WTC11 (cell line): ENCODE measurements at regions not wholly inside any gene's neighbourhood (a gene's known extent, or its start where the extent isn't known, plus 50 kb on each side); places are given as distances from the start of the nearest gene placed in this dataset.

Source experiments
- ATAC-seq: fragments of 200-7000 bp; cut with Tn5 transposase; 2 replicates; pipeline ENCODE4 v1.10.0; 2021; ENCODE audit warnings: mild to moderate bottlenecking, moderate library complexity
- CTCF ChIA-PET: fragments of 300-600 bp; sonication (Branson Sonifier 250); formaldehyde crosslinking; loops from one replicate; lab custom pipeline; 2021; ENCODE audit warnings: antibody characterized with exemption; lab: Charles Lee
- POLR2A ChIA-PET: fragments of 350-600 bp; sonication (Branson Sonifier 250); formaldehyde crosslinking; loops from one replicate; lab custom pipeline; 2021; ENCODE audit warnings: antibody characterized with exemption; lab: Charles Lee
- DNase-seq: peaks from one replicate; pipeline ENCODE4 v3.0.0; 2021; ENCODE audit warnings: low spot score
- H3K27ac Mint-ChIP-seq: 2 replicates; pipeline ENCODE4 v1.8.0; 2021; ENCODE audit warnings: mixed read lengths
- H3K27me3 Mint-ChIP-seq: 2 replicates; pipeline ENCODE4 v1.8.0; 2021; ENCODE audit warnings: low read depth, mild to moderate bottlenecking, moderate library complexity, mixed read lengths
- H3K36me3 Mint-ChIP-seq: 2 replicates; pipeline ENCODE4 v1.8.0; 2021; ENCODE audit warnings: mixed read lengths
- H3K4me1 Mint-ChIP-seq: 2 replicates; pipeline ENCODE4 v1.8.0; 2022; ENCODE audit warnings: mixed read lengths
- H3K4me3 Mint-ChIP-seq: 2 replicates; pipeline ENCODE4 v1.8.0; 2021; ENCODE audit warnings: mild to moderate bottlenecking, moderate library complexity, mixed read lengths
- H3K9me3 Mint-ChIP-seq: 2 replicates; pipeline ENCODE4 v1.8.0; 2021; ENCODE audit warnings: mixed read lengths
- CREB1 ChIP-seq: sonication (generic); formaldehyde crosslinking; IDR thresholded peaks from 2 replicates; pipeline ENCODE4 v1.8.0; 2023; ENCODE audit warnings: mild to moderate bottlenecking, missing genetic modification reagents
- FOXJ3 ChIP-seq: sonication (generic); formaldehyde crosslinking; IDR thresholded peaks from 2 replicates; pipeline ENCODE4 v1.9.0; 2021; ENCODE audit warnings: missing genetic modification reagents, mild to moderate bottlenecking, borderline replicate concordance
- FOXP4 ChIP-seq: sonication (generic); formaldehyde crosslinking; IDR thresholded peaks from 2 replicates; pipeline ENCODE4 v1.8.0; 2022; ENCODE audit warnings: mild to moderate bottlenecking, missing genetic modification reagents
- GABPB1 ChIP-seq: sonication (generic); formaldehyde crosslinking; IDR thresholded peaks from 2 replicates; pipeline ENCODE4 v1.8.1; 2023; ENCODE audit warnings: mild to moderate bottlenecking, missing genetic modification reagents
- GTF2I ChIP-seq: fragments of 250-450 bp; sonication (Bioruptor Pico); conservative IDR thresholded peaks from 2 replicates; pipeline ENCODE4 v1.4.0; 2021; ENCODE audit warnings: mild to moderate bottlenecking
- HMGA2 ChIP-seq: fragments of 250-450 bp; sonication (Bioruptor Pico); IDR thresholded peaks from 2 replicates; pipeline ENCODE4 v1.4.0; 2021; ENCODE audit warnings: mild to moderate bottlenecking, moderate library complexity
- MYBL2 ChIP-seq: sonication (generic); formaldehyde crosslinking; IDR thresholded peaks from 2 replicates; pipeline ENCODE4 v1.8.1; 2023; ENCODE audit warnings: mild to moderate bottlenecking, moderate library complexity, missing genetic modification reagents
- NFATC4 ChIP-seq: fragments of 250-450 bp; sonication (Bioruptor Pico); IDR thresholded peaks from 2 replicates; pipeline ENCODE4 v1.9.0; 2021; ENCODE audit warnings: mild to moderate bottlenecking
- NR2C2 ChIP-seq: sonication (generic); formaldehyde crosslinking; IDR thresholded peaks from 2 replicates; pipeline ENCODE4 v1.8.0; 2022; ENCODE audit warnings: mild to moderate bottlenecking, missing genetic modification reagents
- RELA ChIP-seq: sonication (generic); formaldehyde crosslinking; IDR thresholded peaks from 2 replicates; pipeline ENCODE4 v1.8.1; 2022; ENCODE audit warnings: missing genetic modification reagents, mild to moderate bottlenecking, borderline replicate concordance
- TEAD1 ChIP-seq: sonication (generic); formaldehyde crosslinking; IDR thresholded peaks from 2 replicates; pipeline ENCODE4 v1.8.0; 2022; ENCODE audit warnings: mild to moderate bottlenecking, missing genetic modification reagents
- USF1 ChIP-seq: sonication (generic); formaldehyde crosslinking; IDR thresholded peaks from 2 replicates; pipeline ENCODE4 v1.8.0; 2022; ENCODE audit warnings: mild to moderate bottlenecking, missing genetic modification reagents
- USF2 ChIP-seq: sonication (generic); formaldehyde crosslinking; IDR thresholded peaks from 2 replicates; pipeline ENCODE4 v1.8.1; 2023; ENCODE audit warnings: mild to moderate bottlenecking, missing genetic modification reagents, moderate library complexity
- ZBTB21 ChIP-seq: sonication (generic); formaldehyde crosslinking; IDR thresholded peaks from 2 replicates; pipeline ENCODE4 v1.8.1; 2023; ENCODE audit warnings: mild to moderate bottlenecking, missing genetic modification reagents, borderline replicate concordance
- ZNF281 ChIP-seq: sonication (generic); formaldehyde crosslinking; IDR thresholded peaks from 2 replicates; pipeline ENCODE4 v1.8.0; 2023; ENCODE audit warnings: mild to moderate bottlenecking, missing genetic modification reagents
- ZNF317 ChIP-seq: sonication (generic); formaldehyde crosslinking; IDR thresholded peaks from 2 replicates; pipeline ENCODE4 v1.8.1; 2023; ENCODE audit warnings: low read depth, mild to moderate bottlenecking, moderate library complexity, missing genetic modification reagents, borderline replicate concordance
- ZNF423 ChIP-seq: fragments of 250-450 bp; sonication (Bioruptor Pico); IDR thresholded peaks from 2 replicates; pipeline ENCODE4 v2.1.2; 2022; ENCODE audit warnings: mild to moderate bottlenecking, moderate library complexity
- ZNF425 ChIP-seq: fragments of 250-450 bp; sonication (Bioruptor Pico); conservative IDR thresholded peaks from 2 replicates; pipeline ENCODE4 v1.9.0; 2021; ENCODE audit warnings: mild to moderate bottlenecking
- ZNF532 ChIP-seq: fragments of 250-450 bp; sonication (Bioruptor Pico); IDR thresholded peaks from 2 replicates; pipeline ENCODE4 v1.9.0; 2021; ENCODE audit warnings: mild to moderate bottlenecking, borderline replicate concordance

GRCh38 chr12:72790273-72790672, 518.1 kb downstream of the TRHDE start:
- Mint-ChIP-seq H3K4me3 (no peak overlapping the region), H3K36me3 (no peaks in the 10 kb centered on the region), H3K9me3 (peaks cover 17% of the 10 kb centered on the region), H3K27me3 (no peaks in the 10 kb centered on the region), H3K4me1 (no peaks in the 10 kb centered on the region), H3K27ac (no peak overlapping the region)
- TF ChIP-seq USF2 (CRISPR knock-in tag), result no peak
- TF ChIP-seq FOXP4 (CRISPR knock-in tag), result no peak
- TF ChIP-seq GTF2I (CRISPR knock-in tag), result no peak
- no peak for TF ChIP-seq NFATC4 (CRISPR knock-in tag)
- TF ChIP-seq MYBL2, result no peak
- no peak for TF ChIP-seq ZNF423 (CRISPR knock-in tag)
- no peak for TF ChIP-seq CREB1 (CRISPR knock-in tag)
- TF ChIP-seq ZNF281 (CRISPR knock-in tag), result no peak
- no peak for TF ChIP-seq USF1 (CRISPR knock-in tag)
- no peak for TF ChIP-seq HMGA2 (CRISPR knock-in tag)
- TF ChIP-seq TEAD1 (CRISPR knock-in tag), result no peak
- TF ChIP-seq ZNF532, result no peak
- no peak for TF ChIP-seq GABPB1
- ATAC-seq, result no peak; the same call in 1 of the 2 replicates
- CTCF ChIA-PET, result no interaction called here
- POLR2A ChIA-PET, result no interaction called here
- no peak for DNase-seq

GRCh38 chr12:72792889-72793288, 520.7 kb downstream of the TRHDE start:
- CTCF ChIA-PET, result interaction anchor here (0.6 kb wide), 1 partner anchor 322 kb away, joined by 6 read pairs; no protein-coding TSS in a partner anchor
- peaks cover 36% of the 10 kb centered on the region for H3K9me3 Mint-ChIP-seq
- ATAC-seq, result no peak
- TF ChIP-seq ZNF425, result no peak
- TF ChIP-seq FOXJ3 (CRISPR knock-in tag), result no peak
- no peak for TF ChIP-seq ZBTB21 (CRISPR knock-in tag)
- TF ChIP-seq GTF2I (CRISPR knock-in tag), result no peak
- no peak for TF ChIP-seq RELA (CRISPR knock-in tag)
- TF ChIP-seq ZNF317, result no peak
- TF ChIP-seq NR2C2 (CRISPR knock-in tag), result no peak

More at GRCh38 chr12:72792889-72793288, 520.7 kb downstream of the TRHDE start:
- Mint-ChIP-seq H3K36me3 (peaks cover 16% of the 10 kb centered on the region), H3K27me3 (no peaks in the 10 kb centered on the region), H3K4me1 (no peaks in the 10 kb centered on the region), H3K4me3 (no peak overlapping the region), H3K27ac (no peak overlapping the region)
- DNase-seq, result no peak
- POLR2A ChIA-PET, result no interaction called here
